ENCODE measurements at regions not wholly inside any gene's neighbourhood (a gene's known extent, or its start where the extent isn't known, plus 50 kb on each side); places are given as distances from the start of the nearest gene placed in this dataset.

GRCh38 chr11:119506436-119506835 lies 83.5 kb upstream of the THY1 start:
- intact Hi-C loops (cut with DNase I): no loop called here
- no peak overlapping the region for H3K4me3 ChIP-seq
- no peak for DNase-seq
- no peaks in the 10 kb centered on the region for H3K36me3 ChIP-seq
- H3K27ac ChIP-seq: no peak overlapping the region
- ATAC-seq: peak in 1 of 4 donors; percentile 25
- no peaks in the 10 kb centered on the region for H3K9me3 ChIP-seq
- no peaks in the 10 kb centered on the region for H3K27me3 ChIP-seq
- no peak for FAIRE-seq
- 43 to 61% methylated on average over 3 of the region's 3 CpGs for WGBS, 2 donors
- no peak for TF ChIP-seq CTCF (IDR thresholded peaks at IDR 0.05)
- no peaks in the 10 kb centered on the region for H3K4me1 ChIP-seq

- no peak for ATAC-seq
- FAIRE-seq: no peak
Measured at GRCh38 chr11:119505861-119506260, 82.9 kb upstream of the THY1 start.

GRCh38 chr11:119505071-119505470 lies 82.1 kb upstream of the THY1 start:
- no peak for FAIRE-seq
- no peak for ATAC-seq

More at GRCh38 chr11:119505861-119506260, 82.9 kb upstream of the THY1 start:
- Histone ChIP-seq H3K27me3 (no peaks in the 10 kb centered on the region), H3K4me1 (no peaks in the 10 kb centered on the region), H3K36me3 (no peaks in the 10 kb centered on the region), H3K9me3 (no peaks in the 10 kb centered on the region), H3K27ac (no peak overlapping the region), H3K4me3 (no peak overlapping the region)
- intact Hi-C loops (cut with DNase I): no loop called here
- TF ChIP-seq CTCF (IDR thresholded peaks at IDR 0.05): no peak
- DNase-seq: no peak
- WGBS, 2 donors: 71 to 81% methylated on average over 8 of the region's 8 CpGs

GRCh38 chr11:119504371-119504770 lies 81.4 kb upstream of the THY1 start:
- WGBS, 2 donors: 82% methylated on average over 1 of the region's 1 CpG
- H3K4me1 ChIP-seq: no peaks in the 10 kb centered on the region
- H3K4me3 ChIP-seq: no peak overlapping the region
- intact Hi-C loops (cut with DNase I): no loop called here
- no peaks in the 10 kb centered on the region for H3K9me3 ChIP-seq
- no peaks in the 10 kb centered on the region for H3K36me3 ChIP-seq
- TF ChIP-seq CTCF (IDR thresholded peaks at IDR 0.05): no peak
- no peak for FAIRE-seq
- ATAC-seq: no peak
- DNase-seq: no peak
- no peaks in the 10 kb centered on the region for H3K27me3 ChIP-seq
- no peak overlapping the region for H3K27ac ChIP-seq

More at GRCh38 chr11:119505071-119505470, 82.1 kb upstream of the THY1 start:
- WGBS, 2 donors: 81 to 92% methylated on average over 5 of the region's 5 CpGs
- Histone ChIP-seq H3K4me3 (no peak overlapping the region), H3K36me3 (no peaks in the 10 kb centered on the region), H3K27me3 (no peaks in the 10 kb centered on the region), H3K4me1 (no peaks in the 10 kb centered on the region), H3K27ac (no peak overlapping the region), H3K9me3 (no peaks in the 10 kb centered on the region)
- TF ChIP-seq CTCF (IDR thresholded peaks at IDR 0.05): no peak
- DNase-seq: no peak
- intact Hi-C loops (cut with DNase I): no loop called here

- no peak for ATAC-seq
- no peak overlapping the region for H3K4me3 ChIP-seq
- WGBS, 2 donors: 48 to 63% methylated on average over 21 of the region's 21 CpGs
- H3K4me1 ChIP-seq: no peaks in the 10 kb centered on the region
- FAIRE-seq: no peak
- intact Hi-C loops (cut with DNase I): no loop called here
- no peak for DNase-seq
- no peaks in the 10 kb centered on the region for H3K9me3 ChIP-seq
- no peaks in the 10 kb centered on the region for H3K27me3 ChIP-seq
- no peaks in the 10 kb centered on the region for H3K36me3 ChIP-seq
- no peak overlapping the region for H3K27ac ChIP-seq
- TF ChIP-seq CTCF (IDR thresholded peaks at IDR 0.05): no peak
Measured at GRCh38 chr11:119501777-119502405, 78.9 kb upstream of the THY1 start.

Data from pancreas (tissue), 10 donors.